ENCODE measurements at regions not wholly inside any gene's neighbourhood (a gene's known extent, or its start where the extent isn't known, plus 50 kb on each side); places are given as distances from the start of the nearest gene placed in this dataset.

DNA sequence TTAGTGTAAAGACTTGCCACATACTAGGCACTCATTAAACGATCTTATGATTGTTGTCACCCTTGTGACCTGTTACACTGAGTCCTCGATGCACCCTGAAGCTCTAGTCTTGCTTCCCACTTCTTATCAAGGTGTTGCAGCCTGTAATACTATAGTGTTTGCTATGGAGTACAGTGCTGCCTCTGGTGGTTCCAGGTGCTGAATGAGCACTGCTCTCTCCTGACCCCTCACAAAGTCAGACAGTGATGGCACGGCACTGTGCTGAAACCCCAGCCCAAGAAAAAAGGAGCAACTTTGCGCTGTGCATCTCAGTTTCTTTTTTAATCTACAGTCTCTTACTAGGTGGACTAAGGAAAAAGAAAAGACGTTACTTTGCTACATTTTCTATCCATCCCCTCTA, 106.3 kb downstream of the GC start:
- H4K91ac ChIP-seq (ENCODE audit: insufficient read depth, low read depth, low read length) = no peak overlapping the region
- POLR2A ChIA-PET (ENCODE audit: unreplicated experiment) = no interaction called here
- H4K20me1 ChIP-seq (ENCODE audit: insufficient read depth, low read length) = no peaks in the 10 kb centered on the region
- no peak overlapping the region for H2BK20ac ChIP-seq (ENCODE audit: low read depth, low read length)
- no peak overlapping the region for H3K23ac ChIP-seq (ENCODE audit: low read depth, low read length)
- BruUV-seq (replicated peaks) = no TSS peak
- no peak overlapping the region for H3K4me3 ChIP-seq (ENCODE audit: insufficient read depth, low read depth, low read length)
- TF ChIP-seq CHD1 (IDR thresholded peaks at IDR 0.05; ENCODE audit: low read depth, low read length) = no peak
- TF ChIP-seq USF2 (IDR thresholded peaks at IDR 0.05; ENCODE audit: low read depth, low read length) = no peak
- TF ChIP-seq BHLHE40 (IDR thresholded peaks at IDR 0.05; ENCODE audit: low read depth, low read length) = no peak
- no peak for TF ChIP-seq RAD21 (IDR thresholded peaks at IDR 0.05; ENCODE audit: low read length)
- TF ChIP-seq, protein P1, sequence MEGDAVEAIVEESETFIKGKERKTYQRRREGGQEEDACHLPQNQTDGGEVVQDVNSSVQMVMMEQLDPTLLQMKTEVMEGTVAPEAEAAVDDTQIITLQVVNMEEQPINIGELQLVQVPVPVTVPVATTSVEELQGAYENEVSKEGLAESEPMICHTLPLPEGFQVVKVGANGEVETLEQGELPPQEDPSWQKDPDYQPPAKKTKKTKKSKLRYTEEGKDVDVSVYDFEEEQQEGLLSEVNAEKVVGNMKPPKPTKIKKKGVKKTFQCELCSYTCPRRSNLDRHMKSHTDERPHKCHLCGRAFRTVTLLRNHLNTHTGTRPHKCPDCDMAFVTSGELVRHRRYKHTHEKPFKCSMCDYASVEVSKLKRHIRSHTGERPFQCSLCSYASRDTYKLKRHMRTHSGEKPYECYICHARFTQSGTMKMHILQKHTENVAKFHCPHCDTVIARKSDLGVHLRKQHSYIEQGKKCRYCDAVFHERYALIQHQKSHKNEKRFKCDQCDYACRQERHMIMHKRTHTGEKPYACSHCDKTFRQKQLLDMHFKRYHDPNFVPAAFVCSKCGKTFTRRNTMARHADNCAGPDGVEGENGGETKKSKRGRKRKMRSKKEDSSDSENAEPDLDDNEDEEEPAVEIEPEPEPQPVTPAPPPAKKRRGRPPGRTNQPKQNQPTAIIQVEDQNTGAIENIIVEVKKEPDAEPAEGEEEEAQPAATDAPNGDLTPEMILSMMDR (conservative IDR thresholded peaks at IDR 0.05; ENCODE audit: low read depth, low read length) = no peak
- no peak overlapping the region for H2AFZ ChIP-seq (replicated peaks; ENCODE audit: low read length, poor library complexity)
- peaks cover 3% of the 10 kb centered on the region; the same call in 1 of the 2 replicates for H3K27me3 ChIP-seq (ENCODE audit: control insufficient read depth, insufficient read depth, low read length)
- H3K9me1 ChIP-seq (ENCODE audit: insufficient read depth, low read length) = no peaks in the 10 kb centered on the region
- no peak overlapping the region for H2BK120ac ChIP-seq (ENCODE audit: low read depth, low read length)
- H4K8ac ChIP-seq (ENCODE audit: low read depth in 2 of 2, low read length in 2 of 2) = no peak overlapping the region
- no peaks in the 10 kb centered on the region for H3K4me1 ChIP-seq (ENCODE audit: control insufficient read depth, insufficient read depth, low read length)
- intact Hi-C loops (cut with micrococcal nuclease) (no loop called here), in situ Hi-C loops (cut with MboI; ENCODE audit: low sequenced_read_pairs) (no loop called here), dilution Hi-C loops (cut with HindIII; ENCODE audit: low sequenced_read_pairs, unreplicated experiment) (no loop called here)
- no peak overlapping the region for H3K4ac ChIP-seq (ENCODE audit: low read depth, low read length)
- no peak overlapping the region for H3K9ac ChIP-seq (ENCODE audit: low read depth, low read length)
- CTCF ChIA-PET = interaction anchor here (0.7 kb wide), 1 partner anchor 9 kb away, joined by 3 read pairs; no protein-coding TSS in a partner anchor
- no peak overlapping the region for H3K4me2 ChIP-seq (ENCODE audit: low read depth, low read length)
- no peak overlapping the region for H3K18ac ChIP-seq (ENCODE audit: low read depth, low read length)
- DNase-seq (no peak), ATAC-seq (ENCODE audit: low read depth) (no peak)
- H2AK9ac ChIP-seq (replicated peaks; ENCODE audit: low read depth, low read length, poor library complexity) = no peak overlapping the region
- H2BK5ac ChIP-seq (ENCODE audit: low read depth, low read length, poor library complexity, severe bottlenecking) = no peak overlapping the region
- no peak overlapping the region for H3K56ac ChIP-seq (ENCODE audit: extremely low read depth, insufficient read depth, low read length)
- H3K79me1 ChIP-seq (ENCODE audit: low read depth in 1 of 2, low read length in 2 of 2) = no peaks in the 10 kb centered on the region
- H3K14ac ChIP-seq (replicated peaks; ENCODE audit: low read depth, low read length) = no peak overlapping the region
- H3K9me3 ChIP-seq (ENCODE audit: control insufficient read depth, insufficient read depth, low read length) = no peaks in the 10 kb centered on the region
- H2BK15ac ChIP-seq (ENCODE audit: low read depth, low read length) = no peak overlapping the region
- H3K36me3 ChIP-seq (ENCODE audit: control insufficient read depth, insufficient read depth, low read length) = no peaks in the 10 kb centered on the region
- no peak overlapping the region for H3K27ac ChIP-seq (ENCODE audit: insufficient read depth, low read length)
- no peak overlapping the region for H4K5ac ChIP-seq (ENCODE audit: low read depth, low read length)
- WGBS, 2 experiments (ENCODE audit: extremely low coverage in 2 of 2, insufficient read length in 1 of 2) = no CpG with 5 or more reads among the region's 5 CpGs
- H2AK5ac ChIP-seq (ENCODE audit: low read depth, low read length) = no peak overlapping the region

All from IMR-90 (cell line).